Myocyte (in vitro differentiated cells): ENCODE measurements at regions not wholly inside any gene's neighbourhood (a gene's known extent, or its start where the extent isn't known, plus 50 kb on each side); places are given as distances from the start of the nearest gene placed in this dataset.

Experiments used
- DNase-seq: peaks from one replicate; pipeline ENCODE4 v3.0.0-alpha.2; 2012; ENCODE audit warnings: low read depth

- no peak for DNase-seq
Measured at GRCh38 chrX:38988301-38988700, 187.0 kb downstream of the MID1IP1 start.

- no peak for DNase-seq
Measured at GRCh38 chrX:38989076-38989475, 187.8 kb downstream of the MID1IP1 start.

- DNase-seq, result no peak
Measured at GRCh38 chrX:38991656-38992440, 190.6 kb downstream of the MID1IP1 start.

GRCh38 chrX:38992441-38993096, 191.3 kb downstream of the MID1IP1 start:
- no peak for DNase-seq

GRCh38 chrX:38993500-38993899, 192.2 kb downstream of the MID1IP1 start:
- DNase-seq, result no peak

- no peak for DNase-seq
Measured at GRCh38 chrX:38999099-38999498, 197.8 kb downstream of the MID1IP1 start.

- peak; percentile 71 for DNase-seq
Measured at GRCh38 chrX:38999967-39000745, 198.9 kb downstream of the MID1IP1 start.

- no peak for DNase-seq
Measured at GRCh38 chrX:39000802-39001201, 199.5 kb downstream of the MID1IP1 start.

- DNase-seq, result no peak
Measured at GRCh38 chrX:39002466-39002865, 201.2 kb downstream of the MID1IP1 start.

GRCh38 chrX:39008549-39008948, 207.3 kb downstream of the MID1IP1 start:
- DNase-seq, result no peak

- no peak for DNase-seq
Measured at GRCh38 chrX:39011454-39012221, 210.4 kb downstream of the MID1IP1 start.

GRCh38 chrX:39012621-39013111, 211.4 kb downstream of the MID1IP1 start:
- no peak for DNase-seq

- no peak for DNase-seq
Measured at GRCh38 chrX:39016556-39016955, 215.3 kb downstream of the MID1IP1 start.

GRCh38 chrX:39017077-39017476, 215.8 kb downstream of the MID1IP1 start:
- no peak for DNase-seq

GRCh38 chrX:39017716-39018115, 216.5 kb downstream of the MID1IP1 start:
- DNase-seq, result no peak

GRCh38 chrX:39018541-39018940, 217.3 kb downstream of the MID1IP1 start:
- DNase-seq, result no peak

GRCh38 chrX:39019056-39019455, 217.8 kb downstream of the MID1IP1 start:
- DNase-seq, result no peak

- no peak for DNase-seq
Measured at GRCh38 chrX:39020051-39020669, 218.9 kb downstream of the MID1IP1 start.

GRCh38 chrX:39022106-39022505, 220.8 kb downstream of the MID1IP1 start:
- no peak for DNase-seq

- DNase-seq, result no peak
Measured at GRCh38 chrX:39029221-39029620, 228.0 kb downstream of the MID1IP1 start.

GRCh38 chrX:39030636-39031035, 229.4 kb downstream of the MID1IP1 start:
- DNase-seq, result no peak
